Ureter (tissue), 1 donor: ENCODE measurements at regions not wholly inside any gene's neighbourhood (a gene's known extent, or its start where the extent isn't known, plus 50 kb on each side); places are given as distances from the start of the nearest gene placed in this dataset.

Experiments used
- DNase-seq: peaks from one replicate; pipeline ENCODE4 v3.0.0-alpha.2; 2020; ENCODE audit warnings: low spot score
- donor health status: DM: yes; HTN: yes; CAD: no.

- DNase-seq = no peak
These were observed 50.2 kb upstream of the AKR1E2 start for GRCh38 chr10:4775808-4776207.

GRCh38 chr10:4772202-4772570, 53.8 kb upstream of the AKR1E2 start:
- DNase-seq = no peak

- no peak for DNase-seq
These were observed 54.3 kb upstream of the AKR1E2 start for GRCh38 chr10:4771554-4772201.

DNA sequence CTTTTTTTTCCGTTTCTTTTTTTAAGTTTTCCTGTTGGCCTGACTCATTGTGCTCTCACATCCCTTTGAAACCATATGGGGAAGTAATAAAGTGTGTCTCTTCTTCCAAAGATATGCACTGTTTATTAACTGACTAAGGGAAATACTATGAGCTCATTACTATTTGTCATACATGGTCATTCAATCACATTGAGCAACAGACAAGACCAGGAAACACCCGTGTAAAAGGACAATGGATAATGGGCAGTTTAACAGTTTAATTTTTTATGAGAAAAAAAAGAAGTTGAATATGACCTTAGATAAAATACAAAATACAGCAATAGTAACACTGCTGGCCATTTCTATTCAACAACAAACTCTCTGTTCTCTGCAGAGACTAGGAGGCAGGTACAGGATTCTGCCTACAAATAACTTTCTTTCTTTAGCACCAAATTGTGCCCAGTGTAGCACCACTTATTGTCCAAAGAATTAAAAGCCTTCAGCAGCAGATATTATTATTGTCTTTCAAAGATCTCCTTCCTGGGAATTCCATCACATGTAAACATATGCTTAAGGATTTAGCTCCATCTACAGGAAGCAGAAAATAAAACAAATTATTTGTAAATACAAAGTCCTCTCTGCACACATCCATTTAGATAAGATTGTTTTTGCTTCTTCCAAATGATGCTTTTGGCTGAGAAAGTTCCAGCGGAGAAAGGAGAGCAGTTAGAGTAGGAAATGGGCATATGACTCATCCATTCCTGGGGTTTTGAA, 55.0 kb upstream of the AKR1E2 start:
- DNase-seq = no peak

GRCh38 chr10:4768416-4768815, 57.6 kb upstream of the AKR1E2 start:
- DNase-seq = no peak

DNA sequence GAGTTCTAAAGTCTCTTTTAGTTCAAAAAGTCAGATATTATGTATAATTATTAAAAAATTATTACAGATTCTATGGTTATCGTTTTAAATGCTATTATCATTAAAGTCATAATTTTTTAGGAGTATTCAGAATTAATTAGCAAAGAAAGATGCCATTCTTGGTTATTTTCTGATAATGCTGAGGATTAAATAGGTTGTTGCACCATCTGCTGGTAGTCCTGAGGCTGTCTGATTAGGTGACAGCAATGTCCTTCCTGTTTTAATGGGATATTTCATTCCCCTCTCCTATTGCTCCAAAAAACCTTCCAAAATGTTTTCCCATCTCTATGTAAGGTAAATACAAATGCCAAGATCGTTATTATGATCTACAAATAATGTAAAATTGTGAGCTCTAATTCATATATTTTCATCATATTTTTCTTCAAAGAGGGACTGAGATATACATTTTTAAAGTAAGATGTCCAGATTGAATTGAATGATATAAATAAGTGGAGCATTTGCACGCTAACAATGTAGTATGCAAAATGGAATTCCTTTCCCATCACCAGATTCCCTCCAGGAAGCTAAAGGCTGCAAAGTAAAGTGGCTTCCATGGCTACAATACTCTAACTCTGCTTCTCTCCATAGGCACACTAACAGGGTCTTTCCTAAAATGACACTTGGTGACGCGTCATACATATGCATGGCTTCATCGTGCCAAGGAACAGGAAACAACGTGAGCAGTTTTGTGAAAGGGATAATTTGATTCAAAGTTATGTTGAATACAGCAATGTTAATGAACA, 58.8 kb upstream of the AKR1E2 start:
- DNase-seq = no peak

GRCh38 chr10:4766454-4766853, 59.6 kb upstream of the AKR1E2 start:
- DNase-seq = no peak

- DNase-seq = no peak
These were observed 60.6 kb upstream of the AKR1E2 start for GRCh38 chr10:4765428-4765827.

DNA sequence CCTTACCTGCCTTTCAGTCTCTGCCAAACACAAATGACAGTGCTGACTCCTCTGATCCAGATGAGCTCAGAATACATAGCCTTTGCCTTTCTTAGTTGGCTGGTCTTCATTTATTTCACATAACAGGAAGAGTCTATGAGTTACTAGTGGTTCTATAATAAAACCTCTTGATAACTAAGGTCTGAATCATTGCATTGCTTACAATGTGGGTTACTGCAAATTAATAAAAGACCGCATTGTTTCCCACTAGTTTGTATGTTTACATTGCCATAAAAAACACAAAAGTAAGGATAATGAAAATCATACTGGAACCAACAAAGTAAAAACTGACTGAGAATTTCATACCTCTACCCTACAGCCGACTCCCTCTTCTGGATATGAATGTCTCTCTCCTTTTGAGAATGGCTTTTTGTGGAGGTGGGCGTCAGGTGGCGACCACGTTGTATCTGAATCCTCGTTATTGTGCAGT, 62.0 kb upstream of the AKR1E2 start:
- DNase-seq = no peak

- DNase-seq = no peak
These were observed 62.5 kb upstream of the AKR1E2 start for GRCh38 chr10:4763513-4763912.

GRCh38 chr10:4758256-4758655, 67.8 kb upstream of the AKR1E2 start:
- no peak for DNase-seq

DNA sequence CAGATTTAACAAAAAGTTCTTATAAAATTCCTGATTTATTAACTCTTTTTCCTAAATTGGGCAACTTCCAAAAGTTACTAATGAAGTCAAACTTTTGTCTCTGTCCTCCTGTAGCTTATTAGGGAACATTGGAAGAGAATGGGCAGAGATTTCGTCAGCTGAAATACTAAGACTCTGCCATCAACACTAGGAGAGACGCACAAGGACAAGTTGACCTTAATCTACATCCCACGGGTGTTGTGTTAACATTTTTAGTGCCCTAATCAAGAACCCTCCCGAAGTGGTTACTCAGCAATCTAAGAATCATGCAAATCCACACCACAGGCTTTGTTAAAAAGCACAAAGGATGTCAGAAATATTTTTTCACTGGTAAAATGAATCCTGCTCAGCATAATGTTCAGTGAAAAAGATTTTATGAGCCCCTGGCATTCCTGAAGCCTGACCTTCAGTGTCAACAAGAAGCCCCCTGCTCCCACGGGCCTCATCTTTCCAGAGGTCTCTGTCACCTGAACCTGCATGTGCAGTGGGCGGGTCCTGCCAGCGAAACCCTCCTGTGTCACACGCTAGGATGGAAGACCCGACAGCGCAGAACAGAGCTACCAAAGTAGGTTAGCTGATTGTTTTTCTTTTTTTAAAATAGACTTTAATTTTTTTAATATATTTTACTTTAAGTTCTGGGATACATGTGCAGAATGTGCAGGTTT, 70.6 kb upstream of the AKR1E2 start:
- DNase-seq = no peak

GRCh38 chr10:4754143-4754542, 71.9 kb upstream of the AKR1E2 start:
- no peak for DNase-seq

DNA sequence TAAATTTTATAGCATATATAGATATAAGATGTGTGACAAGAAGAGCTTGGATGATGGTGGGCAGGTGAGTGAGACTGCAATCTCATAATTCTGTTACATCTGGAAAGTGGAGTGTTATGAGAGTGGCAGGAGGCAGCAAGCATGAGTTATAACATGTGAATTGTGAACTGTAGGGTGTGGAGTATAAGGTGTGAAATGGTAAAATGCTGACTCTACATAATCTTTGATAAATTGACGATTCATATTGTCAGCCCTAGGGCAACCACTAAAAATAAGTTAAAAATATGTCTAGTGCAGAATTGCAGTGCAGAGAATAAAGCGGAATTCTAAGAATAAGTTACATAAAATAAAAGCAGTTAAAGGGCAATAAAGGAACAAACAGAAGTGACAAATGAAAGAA, 74.8 kb upstream of the AKR1E2 start:
- DNase-seq = no peak

DNA sequence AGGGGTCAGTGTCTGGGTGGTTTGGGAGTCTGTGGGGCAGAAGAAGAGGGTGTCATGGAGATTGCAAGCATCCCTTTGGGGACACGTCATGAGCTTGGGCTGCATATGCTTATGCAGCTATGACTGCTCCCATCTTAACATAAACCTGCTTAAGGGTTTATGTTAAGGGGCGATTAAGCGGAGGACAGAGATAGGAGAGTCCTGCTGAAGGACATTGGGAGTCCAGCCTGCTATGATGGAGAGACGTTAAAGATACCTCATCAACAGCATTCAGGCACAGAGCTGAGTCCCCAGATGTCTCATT, 76.8 kb upstream of the AKR1E2 start:
- no peak for DNase-seq

- DNase-seq = no peak
These were observed 77.3 kb upstream of the AKR1E2 start for GRCh38 chr10:4748491-4749270.

GRCh38 chr10:4742217-4742616, 83.8 kb upstream of the AKR1E2 start:
- no peak for DNase-seq

- DNase-seq = no peak
These were observed 85.5 kb upstream of the AKR1E2 start for GRCh38 chr10:4740471-4740870.

DNA sequence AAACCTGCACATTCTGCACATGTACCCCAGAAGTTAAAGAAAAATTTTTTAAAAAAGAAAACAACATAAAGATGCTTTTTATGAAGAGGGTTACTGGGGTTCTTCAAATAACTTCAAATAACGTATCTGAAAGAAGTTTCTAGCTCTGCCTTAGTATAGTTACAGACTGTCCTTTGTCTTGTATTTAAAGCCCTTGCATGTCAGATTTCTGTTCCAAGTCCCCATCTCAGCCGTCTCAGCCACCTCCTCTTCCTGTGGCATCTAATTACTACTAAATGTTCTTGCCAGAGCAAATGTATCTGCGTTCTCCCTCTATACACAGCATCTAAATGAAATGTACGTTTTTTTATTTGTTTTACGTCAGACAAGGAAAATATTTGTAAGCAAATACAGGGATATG, 89.4 kb upstream of the AKR1E2 start:
- no peak for DNase-seq

- DNase-seq = no peak
These were observed 89.8 kb upstream of the AKR1E2 start for GRCh38 chr10:4736183-4736582.

GRCh38 chr10:4733843-4734224, 92.2 kb upstream of the AKR1E2 start:
- no peak for DNase-seq
